WTC11 (cell line): ENCODE measurements at regions not wholly inside any gene's neighbourhood (a gene's known extent, or its start where the extent isn't known, plus 50 kb on each side); places are given as distances from the start of the nearest gene placed in this dataset.

ENCODE experiments used
- ATAC-seq: fragments of 200-7000 bp; cut with Tn5 transposase; 2 replicates; pipeline ENCODE4 v1.10.0; 2021; ENCODE audit warnings: mild to moderate bottlenecking, moderate library complexity
- CTCF ChIA-PET: fragments of 300-600 bp; sonication (Branson Sonifier 250); formaldehyde crosslinking; loops from one replicate; lab custom pipeline; 2021; ENCODE audit warnings: antibody characterized with exemption; lab: Charles Lee
- POLR2A ChIA-PET: fragments of 350-600 bp; sonication (Branson Sonifier 250); formaldehyde crosslinking; loops from one replicate; lab custom pipeline; 2021; ENCODE audit warnings: antibody characterized with exemption; lab: Charles Lee
- DNase-seq: peaks from one replicate; pipeline ENCODE4 v3.0.0; 2021; ENCODE audit warnings: low spot score
- H3K27ac Mint-ChIP-seq: 2 replicates; pipeline ENCODE4 v1.8.0; 2021; ENCODE audit warnings: mixed read lengths
- H3K27me3 Mint-ChIP-seq: 2 replicates; pipeline ENCODE4 v1.8.0; 2021; ENCODE audit warnings: low read depth, mild to moderate bottlenecking, moderate library complexity, mixed read lengths
- H3K36me3 Mint-ChIP-seq: 2 replicates; pipeline ENCODE4 v1.8.0; 2021; ENCODE audit warnings: mixed read lengths
- H3K4me1 Mint-ChIP-seq: 2 replicates; pipeline ENCODE4 v1.8.0; 2022; ENCODE audit warnings: mixed read lengths
- H3K4me3 Mint-ChIP-seq: 2 replicates; pipeline ENCODE4 v1.8.0; 2021; ENCODE audit warnings: mild to moderate bottlenecking, moderate library complexity, mixed read lengths
- H3K9me3 Mint-ChIP-seq: 2 replicates; pipeline ENCODE4 v1.8.0; 2021; ENCODE audit warnings: mixed read lengths
- E2F4 ChIP-seq: sonication (generic); formaldehyde crosslinking; IDR thresholded peaks from 2 replicates; pipeline ENCODE4 v1.8.1; 2022; ENCODE audit warnings: low read depth, mild to moderate bottlenecking, moderate library complexity, missing genetic modification reagents, borderline replicate concordance
- GTF2I ChIP-seq: fragments of 250-450 bp; sonication (Bioruptor Pico); conservative IDR thresholded peaks from 2 replicates; pipeline ENCODE4 v1.4.0; 2021; ENCODE audit warnings: mild to moderate bottlenecking
- JUN ChIP-seq: sonication (generic); formaldehyde crosslinking; IDR thresholded peaks from 2 replicates; pipeline ENCODE4 v1.8.0; 2023; ENCODE audit warnings: mild to moderate bottlenecking, missing genetic modification reagents
- NR1H2 ChIP-seq: sonication (generic); formaldehyde crosslinking; IDR thresholded peaks from 2 replicates; pipeline ENCODE4 v1.9.0; 2021; ENCODE audit warnings: mild to moderate bottlenecking, moderate library complexity, missing genetic modification reagents
- SMAD3 ChIP-seq: sonication (generic); formaldehyde crosslinking; IDR thresholded peaks from 2 replicates; pipeline ENCODE4 v1.8.0; 2022; ENCODE audit warnings: missing genetic modification reagents, mild to moderate bottlenecking, borderline replicate concordance
- SMAD4 ChIP-seq: sonication (generic); formaldehyde crosslinking; IDR thresholded peaks from 2 replicates; pipeline ENCODE4 v1.8.0; 2022; ENCODE audit warnings: mild to moderate bottlenecking, missing genetic modification reagents
- TEAD1 ChIP-seq: sonication (generic); formaldehyde crosslinking; IDR thresholded peaks from 2 replicates; pipeline ENCODE4 v1.8.0; 2022; ENCODE audit warnings: mild to moderate bottlenecking, missing genetic modification reagents
- ZNF138 ChIP-seq: sonication (generic); formaldehyde crosslinking; conservative IDR thresholded peaks from 2 replicates; pipeline ENCODE4 v1.8.1; 2022; ENCODE audit warnings: mild to moderate bottlenecking, moderate library complexity, missing genetic modification reagents
- ZNF219 ChIP-seq: sonication (generic); formaldehyde crosslinking; IDR thresholded peaks from 2 replicates; pipeline ENCODE4 v1.8.0; 2023; ENCODE audit warnings: missing genetic modification reagents, mild to moderate bottlenecking, borderline replicate concordance
- ZNF232 ChIP-seq: sonication (generic); formaldehyde crosslinking; IDR thresholded peaks from 2 replicates; pipeline ENCODE4 v1.8.0; 2022; ENCODE audit warnings: mild to moderate bottlenecking, missing genetic modification reagents
- ZNF263 ChIP-seq: sonication (generic); formaldehyde crosslinking; IDR thresholded peaks from 2 replicates; pipeline ENCODE4 v1.8.1; 2022; ENCODE audit warnings: low read depth, mild to moderate bottlenecking, moderate library complexity, missing genetic modification reagents
- ZNF416 ChIP-seq: fragments of 250-450 bp; sonication (Bioruptor Pico); IDR thresholded peaks from 2 replicates; pipeline ENCODE4 v1.9.0; 2021; ENCODE audit warnings: mild to moderate bottlenecking, inconsistent platforms
- ZNF512 ChIP-seq: sonication (generic); formaldehyde crosslinking; IDR thresholded peaks from 2 replicates; pipeline ENCODE4 v1.8.1; 2022; ENCODE audit warnings: missing genetic modification reagents, borderline replicate concordance
- ZSCAN18 ChIP-seq: fragments of 250-450 bp; sonication (Bioruptor Pico); IDR thresholded peaks from 2 replicates; pipeline ENCODE4 v2.1.2; 2022; ENCODE audit warnings: mild to moderate bottlenecking, moderate library complexity
- TF ChIP-seq, protein P1 (sequence below): fragments of 250-450 bp; sonication (Bioruptor Pico); IDR thresholded peaks from 2 replicates; pipeline ENCODE4 v1.9.0; 2021; ENCODE audit warnings: mild to moderate bottlenecking
- TF ChIP-seq, protein P2 (sequence below): sonication (generic); formaldehyde crosslinking; IDR thresholded peaks from 2 replicates; pipeline ENCODE4 v1.8.0; 2023; ENCODE audit warnings: missing genetic modification reagents, mild to moderate bottlenecking, borderline replicate concordance

DNA sequence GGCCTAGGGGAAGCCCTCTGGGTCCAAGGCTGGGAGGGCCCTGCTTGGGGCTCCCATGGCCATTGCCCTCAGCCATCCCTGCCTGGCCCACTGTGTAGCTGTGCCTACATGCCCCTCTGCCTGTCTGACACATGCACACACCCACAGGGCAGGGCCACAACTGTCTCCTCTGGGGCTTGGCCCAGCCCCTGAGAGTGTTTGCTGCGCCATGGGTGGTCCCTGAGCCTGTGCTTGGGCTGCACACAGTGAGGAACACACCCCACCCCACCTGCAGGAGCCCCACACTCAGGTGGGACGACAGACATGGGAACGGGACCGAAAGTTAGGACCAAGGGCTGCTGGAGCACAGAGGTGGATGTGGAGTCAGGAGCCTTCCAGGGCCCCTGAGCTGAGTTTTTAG is 489.5 kb downstream of the TBC1D22A start (continued):
- TF ChIP-seq ZNF263 (CRISPR knock-in tag) = no peak

DNA sequence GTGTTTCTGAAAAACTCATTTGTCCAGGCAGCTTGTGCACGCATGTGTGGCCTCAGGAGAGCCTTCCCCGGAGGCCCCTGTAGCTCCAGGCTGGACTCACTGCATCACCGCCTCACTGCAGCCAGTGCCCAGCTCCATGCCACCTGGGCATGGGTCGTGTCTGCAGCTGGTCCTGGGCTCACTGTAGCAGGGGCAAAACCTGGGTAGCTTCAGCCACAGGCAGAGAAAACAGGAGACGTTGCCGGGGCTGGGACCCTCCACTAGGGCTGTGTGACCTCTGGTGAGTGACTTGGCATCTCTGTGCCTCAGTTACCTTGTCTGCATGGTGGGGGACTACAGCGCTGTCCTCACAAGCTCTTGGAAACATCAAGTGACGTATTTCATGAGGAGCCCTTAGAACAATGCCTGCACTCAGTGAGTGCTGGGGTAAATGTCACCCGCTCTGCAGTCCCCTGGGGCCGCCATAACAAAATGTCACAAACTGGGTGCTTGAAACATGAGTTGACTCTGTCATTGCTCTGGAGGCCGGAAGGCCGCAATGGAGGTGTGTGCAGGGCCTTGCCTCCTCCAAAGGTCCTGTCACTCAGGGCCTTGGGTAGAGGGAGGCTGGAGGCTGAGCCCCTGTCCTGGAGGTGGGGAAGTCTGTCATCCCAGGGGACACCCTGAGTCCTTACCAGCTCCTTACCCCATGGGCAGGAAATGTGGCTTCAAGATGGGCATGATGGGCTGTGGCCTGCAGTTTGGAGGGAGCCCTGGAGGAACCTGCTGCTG is 488.7 kb downstream of the TBC1D22A start:
- H3K27ac Mint-ChIP-seq = no peak overlapping the region
- ATAC-seq (no peak), DNase-seq (no peak)
- TF ChIP-seq ZNF219 (CRISPR knock-in tag) (no peak), ZNF138 (CRISPR knock-in tag) (no peak), NR1H2 (no peak)
- H3K9me3 Mint-ChIP-seq = peaks cover 39% of the 10 kb centered on the region
- H3K27me3 Mint-ChIP-seq = peaks cover 15% of the 10 kb centered on the region
- H3K4me3 Mint-ChIP-seq = no peak overlapping the region
- no peaks in the 10 kb centered on the region for H3K4me1 Mint-ChIP-seq
- H3K36me3 Mint-ChIP-seq = peaks cover 19% of the 10 kb centered on the region
- ChIA-PET POLR2A (no interaction called here), CTCF (no interaction called here)

DNA sequence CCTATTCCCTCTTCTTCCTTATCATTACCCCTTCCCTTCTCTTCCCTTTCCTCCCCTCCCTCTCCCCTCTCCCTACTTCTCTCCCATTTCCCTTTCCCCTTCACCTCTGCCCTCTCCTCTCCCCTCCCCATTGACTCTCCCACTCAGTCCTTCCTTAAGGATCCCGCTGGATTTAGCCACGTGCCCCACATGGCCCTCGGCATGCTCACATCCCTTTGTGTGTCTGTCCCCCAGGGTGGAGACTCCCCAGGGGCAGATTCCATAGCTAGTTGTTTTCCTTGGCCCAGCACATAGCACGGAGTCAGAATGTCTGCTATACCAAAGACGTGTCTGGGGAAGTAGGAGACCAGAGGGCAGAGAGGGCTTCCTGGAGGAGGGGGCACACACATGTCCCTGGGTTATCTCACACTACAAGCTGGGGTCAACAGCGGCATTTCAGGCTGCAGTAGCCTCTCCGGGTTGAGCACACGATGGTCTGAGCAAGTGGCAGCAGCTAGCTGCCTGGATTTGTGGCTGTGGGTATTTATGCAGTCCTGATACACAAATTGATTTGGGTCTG is 487.0 kb downstream of the TBC1D22A start:
- POLR2A ChIA-PET = no interaction called here
- DNase-seq (no peak), ATAC-seq (no peak)
- no peak for TF ChIP-seq ZNF138 (CRISPR knock-in tag)
- TF ChIP-seq E2F4 (CRISPR knock-in tag) = no peak
- TF ChIP-seq SMAD4 (CRISPR knock-in tag) = no peak
- TF ChIP-seq, protein P1, sequence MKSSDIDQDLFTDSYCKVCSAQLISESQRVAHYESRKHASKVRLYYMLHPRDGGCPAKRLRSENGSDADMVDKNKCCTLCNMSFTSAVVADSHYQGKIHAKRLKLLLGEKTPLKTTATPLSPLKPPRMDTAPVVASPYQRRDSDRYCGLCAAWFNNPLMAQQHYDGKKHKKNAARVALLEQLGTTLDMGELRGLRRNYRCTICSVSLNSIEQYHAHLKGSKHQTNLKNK = no peak
- no peak for TF ChIP-seq NR1H2
- no peak for TF ChIP-seq ZSCAN18 (CRISPR knock-in tag)
- no peak for TF ChIP-seq TEAD1 (CRISPR knock-in tag)
- no peak for TF ChIP-seq JUN (CRISPR knock-in tag)
- TF ChIP-seq GTF2I (CRISPR knock-in tag) = no peak
- TF ChIP-seq ZNF232 = no peak
- TF ChIP-seq, protein P2, sequence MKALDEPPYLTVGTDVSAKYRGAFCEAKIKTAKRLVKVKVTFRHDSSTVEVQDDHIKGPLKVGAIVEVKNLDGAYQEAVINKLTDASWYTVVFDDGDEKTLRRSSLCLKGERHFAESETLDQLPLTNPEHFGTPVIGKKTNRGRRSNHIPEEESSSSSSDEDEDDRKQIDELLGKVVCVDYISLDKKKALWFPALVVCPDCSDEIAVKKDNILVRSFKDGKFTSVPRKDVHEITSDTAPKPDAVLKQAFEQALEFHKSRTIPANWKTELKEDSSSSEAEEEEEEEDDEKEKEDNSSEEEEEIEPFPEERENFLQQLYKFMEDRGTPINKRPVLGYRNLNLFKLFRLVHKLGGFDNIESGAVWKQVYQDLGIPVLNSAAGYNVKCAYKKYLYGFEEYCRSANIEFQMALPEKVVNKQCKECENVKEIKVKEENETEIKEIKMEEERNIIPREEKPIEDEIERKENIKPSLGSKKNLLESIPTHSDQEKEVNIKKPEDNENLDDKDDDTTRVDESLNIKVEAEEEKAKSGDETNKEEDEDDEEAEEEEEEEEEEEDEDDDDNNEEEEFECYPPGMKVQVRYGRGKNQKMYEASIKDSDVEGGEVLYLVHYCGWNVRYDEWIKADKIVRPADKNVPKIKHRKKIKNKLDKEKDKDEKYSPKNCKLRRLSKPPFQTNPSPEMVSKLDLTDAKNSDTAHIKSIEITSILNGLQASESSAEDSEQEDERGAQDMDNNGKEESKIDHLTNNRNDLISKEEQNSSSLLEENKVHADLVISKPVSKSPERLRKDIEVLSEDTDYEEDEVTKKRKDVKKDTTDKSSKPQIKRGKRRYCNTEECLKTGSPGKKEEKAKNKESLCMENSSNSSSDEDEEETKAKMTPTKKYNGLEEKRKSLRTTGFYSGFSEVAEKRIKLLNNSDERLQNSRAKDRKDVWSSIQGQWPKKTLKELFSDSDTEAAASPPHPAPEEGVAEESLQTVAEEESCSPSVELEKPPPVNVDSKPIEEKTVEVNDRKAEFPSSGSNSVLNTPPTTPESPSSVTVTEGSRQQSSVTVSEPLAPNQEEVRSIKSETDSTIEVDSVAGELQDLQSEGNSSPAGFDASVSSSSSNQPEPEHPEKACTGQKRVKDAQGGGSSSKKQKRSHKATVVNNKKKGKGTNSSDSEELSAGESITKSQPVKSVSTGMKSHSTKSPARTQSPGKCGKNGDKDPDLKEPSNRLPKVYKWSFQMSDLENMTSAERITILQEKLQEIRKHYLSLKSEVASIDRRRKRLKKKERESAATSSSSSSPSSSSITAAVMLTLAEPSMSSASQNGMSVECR = no peak
- no peak for TF ChIP-seq SMAD3 (CRISPR knock-in tag)
- no peak for TF ChIP-seq ZNF416 (CRISPR knock-in tag)
- no peak for TF ChIP-seq ZNF512
- Mint-ChIP-seq H3K27me3 (peaks cover 20% of the 10 kb centered on the region), H3K27ac (no peak overlapping the region; the same call in 1 of the 2 replicates), H3K4me3 (no peak overlapping the region), H3K9me3 (peaks cover 46% of the 10 kb centered on the region), H3K36me3 (peaks cover 22% of the 10 kb centered on the region), H3K4me1 (no peaks in the 10 kb centered on the region)
- CTCF ChIA-PET = no interaction called here
